IMR-90 (cell line): ENCODE measurements at regions not wholly inside any gene's neighbourhood (a gene's known extent, or its start where the extent isn't known, plus 50 kb on each side); places are given as distances from the start of the nearest gene placed in this dataset.

Experiments used
- ATAC-seq: fragments of 200-7000 bp; cut with Tn5 transposase; 2 replicates; pipeline ENCODE4 v1.9.1; 2020; ENCODE audit warnings: low read depth, mild to moderate bottlenecking, moderate library complexity
- BruUV-seq: library from RNA; stranded (reverse); fragments of 400-500 nt; replicated peaks from 2 replicates; lab custom pipeline; 2021; lab: Mats Ljungman, UMichigan
- CTCF ChIA-PET: fragments of 300-600 bp; formaldehyde crosslinking; extraction: SDS; loops from one replicate; lab custom pipeline; 2021; ENCODE audit warnings: antibody characterized with exemption; lab: Yijun Ruan, JAX
- POLR2A ChIA-PET: fragments of 300-600 bp; sonication (Branson Sonifier 250); formaldehyde crosslinking; loops from one replicate; lab custom pipeline; 2022; ENCODE audit warnings: antibody characterized with exemption; ENCODE audit not compliant: unreplicated experiment; lab: Charles Lee
- DNase-seq: peaks from one replicate; pipeline ENCODE4 v3.0.0; 2013
- H2AFZ ChIP-seq: replicated peaks from 2 replicates; pipeline ENCODE3; 2013; ENCODE audit warnings: low read length, mild to moderate bottlenecking; ENCODE audit not compliant: poor library complexity
- H2AK5ac ChIP-seq: 2 replicates; pipeline ENCODE4 v1.6.1; 2013; ENCODE audit warnings: low read depth, low read length, inconsistent platforms
- H2AK9ac ChIP-seq: replicated peaks from 2 replicates; pipeline ENCODE3; 2013; ENCODE audit warnings: mild to moderate bottlenecking, low read depth, low read length, moderate library complexity; ENCODE audit not compliant: poor library complexity
- H2BK120ac ChIP-seq: 2 replicates; pipeline ENCODE4 v1.6.1; 2013; ENCODE audit warnings: low read depth, low read length, inconsistent platforms
- H2BK15ac ChIP-seq: 3 replicates; pipeline ENCODE4 v1.6.1; 2013; ENCODE audit warnings: low read depth, low read length, inconsistent platforms
- H2BK20ac ChIP-seq: 2 replicates; pipeline ENCODE4 v1.6.1; 2013; ENCODE audit warnings: low read depth, mild to moderate bottlenecking, inconsistent platforms, low read length, moderate library complexity
- H2BK5ac ChIP-seq: 2 replicates; pipeline ENCODE4 v1.6.1; 2013; ENCODE audit warnings: mild to moderate bottlenecking, low read depth, low read length, inconsistent platforms; ENCODE audit not compliant: poor library complexity, severe bottlenecking
- H3K14ac ChIP-seq: replicated peaks from 2 replicates; pipeline ENCODE4 v1.6.1; 2013; ENCODE audit warnings: low read depth, low read length, inconsistent platforms
- H3K18ac ChIP-seq: 2 replicates; pipeline ENCODE4 v1.6.1; 2013; ENCODE audit warnings: low read depth, low read length, control low read depth
- H3K23ac ChIP-seq: 2 replicates; pipeline ENCODE4 v1.6.1; 2013; ENCODE audit warnings: low read depth, low read length, inconsistent platforms
- H3K27ac ChIP-seq: 2 replicates; pipeline ENCODE4 v1.5.1; 2013; ENCODE audit warnings: mild to moderate bottlenecking, control low read depth, low read length; ENCODE audit not compliant: insufficient read depth
- H3K27me3 ChIP-seq: 2 replicates; pipeline ENCODE4 v1.6.1; 2013; ENCODE audit warnings: low read length; ENCODE audit not compliant: control insufficient read depth, insufficient read depth
- H3K36me3 ChIP-seq: 2 replicates; pipeline ENCODE4 v1.6.1; 2013; ENCODE audit warnings: low read length, mixed read lengths; ENCODE audit not compliant: control insufficient read depth, insufficient read depth
- H3K4ac ChIP-seq: 2 replicates; pipeline ENCODE4 v1.6.1; 2013; ENCODE audit warnings: low read depth, low read length, inconsistent platforms
- H3K4me1 ChIP-seq: 2 replicates; pipeline ENCODE4 v1.6.1; 2013; ENCODE audit warnings: low read length, mixed read lengths; ENCODE audit not compliant: control insufficient read depth, insufficient read depth
- H3K4me2 ChIP-seq: 2 replicates; pipeline ENCODE4 v1.6.1; 2013; ENCODE audit warnings: low read depth, mild to moderate bottlenecking, control low read depth, low read length, moderate library complexity
- H3K4me3 ChIP-seq: 2 replicates; pipeline ENCODE4 v1.5.1; 2013; ENCODE audit warnings: low read depth, mild to moderate bottlenecking, control low read depth, low read length, moderate library complexity; ENCODE audit not compliant: insufficient read depth
- H3K56ac ChIP-seq: 2 replicates; pipeline ENCODE4 v1.6.1; 2013; ENCODE audit warnings: low read length, inconsistent platforms; ENCODE audit not compliant: insufficient read depth; ENCODE audit errors: extremely low read depth
- H3K79me1 ChIP-seq, 2 experiments: 2 replicates each; pipeline ENCODE4 v1.6.1; 2013; ENCODE audit warnings: low read length in 2 of 2, inconsistent platforms in 1 of 2, low read depth in 1 of 2
- H3K9ac ChIP-seq: 2 replicates; pipeline ENCODE4 v1.6.1; 2013; ENCODE audit warnings: low read depth, low read length, control low read depth
- H3K9me1 ChIP-seq: 2 replicates; pipeline ENCODE4 v1.6.1; 2013; ENCODE audit warnings: low read length, inconsistent platforms; ENCODE audit not compliant: insufficient read depth
- H3K9me3 ChIP-seq: 2 replicates; pipeline ENCODE4 v1.6.1; 2013; ENCODE audit warnings: low read length; ENCODE audit not compliant: control insufficient read depth, insufficient read depth
- H4K20me1 ChIP-seq: 2 replicates; pipeline ENCODE4 v1.6.1; 2013; ENCODE audit warnings: low read length, inconsistent platforms; ENCODE audit not compliant: insufficient read depth
- H4K5ac ChIP-seq: 2 replicates; pipeline ENCODE4 v1.6.1; 2013; ENCODE audit warnings: mild to moderate bottlenecking, low read depth, low read length, control low read depth
- H4K8ac ChIP-seq, 2 experiments: 2 replicates each; pipeline ENCODE4 v1.6.1; 2013; ENCODE audit warnings: low read depth in 2 of 2, low read length in 2 of 2, control low read depth in 1 of 2, inconsistent platforms in 1 of 2
- H4K91ac ChIP-seq: 2 replicates; pipeline ENCODE4 v1.6.1; 2013; ENCODE audit warnings: low read depth, low read length, inconsistent platforms; ENCODE audit not compliant: insufficient read depth
- CTCF ChIP-seq: conservative IDR thresholded peaks from 2 replicates; pipeline ENCODE4 v1.5.1; 2012; ENCODE audit warnings: mild to moderate bottlenecking, low read depth, low read length, improper control_type of control experiment
- FOS ChIP-seq: fragments of 150-350 bp; IDR thresholded peaks from 2 replicates; pipeline ENCODE4 v1.6.1; 2016; ENCODE audit warnings: low read depth, low read length
- WGBS, 2 experiments: methylation state at CpG; one replicate each; pipeline versions ENCODE4 v1.1.5 to v1.1.7; 2013; ENCODE audit warnings: missing lambda C conversion rate in 2 of 2; ENCODE audit not compliant: insufficient read length in 1 of 2; ENCODE audit errors: extremely low coverage in 2 of 2; 5-methylcytosine and 5-hydroxymethylcytosine counted together
- dilution Hi-C: fragments of 300-500 bp; cut with HindIII; formaldehyde crosslinking; loops from one replicate; pipeline ENCODE4 v1.14.3; 2018; ENCODE audit warnings: low sequenced_read_pairs; ENCODE audit not compliant: unreplicated experiment
- in situ Hi-C: fragments of 300-500 bp; cut with MboI; formaldehyde crosslinking; loops from 3 replicates; pipeline ENCODE4 v1.14.3; 2019; ENCODE audit warnings: low sequenced_read_pairs, inconsistent platforms, mixed read lengths
- intact Hi-C: fragments of 100-400 bp; cut with micrococcal nuclease; formaldehyde crosslinking; loops from 2 replicates; pipeline ENCODE4 v1.10.0; 2022

GRCh38 chr3:117616227-117616626 lies 906.6 kb downstream of the TUSC7 start:
- no peaks in the 10 kb centered on the region for H3K79me1 ChIP-seq
- H4K20me1 ChIP-seq: no peaks in the 10 kb centered on the region
- no peaks in the 10 kb centered on the region for H3K4me1 ChIP-seq
- no peak overlapping the region for H2BK5ac ChIP-seq
- H4K8ac ChIP-seq: no peak overlapping the region
- no peak overlapping the region for H3K18ac ChIP-seq
- BruUV-seq: no TSS peak
- H4K5ac ChIP-seq: no peak overlapping the region
- in situ Hi-C loops: no loop called here
- no peaks in the 10 kb centered on the region for H3K36me3 ChIP-seq
- H3K4me2 ChIP-seq: no peak overlapping the region
- H3K27ac ChIP-seq: no peak overlapping the region
- no peak overlapping the region for H2AFZ ChIP-seq
- H3K4me3 ChIP-seq: no peak overlapping the region
- no peaks in the 10 kb centered on the region for H3K9me1 ChIP-seq
- no peak overlapping the region for H3K9ac ChIP-seq
- ATAC-seq (no peak), DNase-seq (no peak)
- no peak overlapping the region for H2AK9ac ChIP-seq
- no peaks in the 10 kb centered on the region for H3K9me3 ChIP-seq
- H2BK20ac ChIP-seq: no peak overlapping the region
- no peak overlapping the region for H2AK5ac ChIP-seq
- H3K14ac ChIP-seq: no peak overlapping the region
- no peak overlapping the region for H3K4ac ChIP-seq
- H3K56ac ChIP-seq: no peak overlapping the region
- H4K91ac ChIP-seq: no peak overlapping the region
- ChIA-PET POLR2A (no interaction called here), CTCF (interaction anchor here (0.8 kb wide), 1 partner anchor 78 kb away, joined by 3 read pairs; no protein-coding TSS in a partner anchor)
- intact Hi-C loops: no loop called here
- no CpG with 5 or more reads among the region's 2 CpGs for WGBS, 2 experiments
- TF ChIP-seq CTCF (0 out of 2 replicates have a peak, but pooled peaks have one; percentile 7), FOS (no peak)
- H2BK15ac ChIP-seq: no peak overlapping the region
- dilution Hi-C loops: no loop called here
- H2BK120ac ChIP-seq: no peak overlapping the region
- H3K23ac ChIP-seq: no peak overlapping the region
- no peaks in the 10 kb centered on the region for H3K27me3 ChIP-seq
